Osteocyte (in vitro differentiated cells): ENCODE measurements at regions not wholly inside any gene's neighbourhood (a gene's known extent, or its start where the extent isn't known, plus 50 kb on each side); places are given as distances from the start of the nearest gene placed in this dataset.

Experiments
- DNase-seq: peaks from one replicate; pipeline ENCODE4 v3.0.0; 2021; ENCODE audit warnings: mixed read lengths; ENCODE audit not compliant: unreplicated experiment; ENCODE audit errors: extremely low spot score
- H3K27ac Mint-ChIP-seq: one replicate; pipeline ENCODE4 v1.8.0; 2021; ENCODE audit warnings: mild to moderate bottlenecking, mixed read lengths; ENCODE audit not compliant: unreplicated experiment
- H3K27me3 Mint-ChIP-seq: one replicate; pipeline ENCODE4 v1.8.0; 2021; ENCODE audit warnings: mixed read lengths; ENCODE audit not compliant: unreplicated experiment
- H3K36me3 Mint-ChIP-seq: one replicate; pipeline ENCODE4 v1.8.0; 2021; ENCODE audit warnings: mixed read lengths; ENCODE audit not compliant: unreplicated experiment
- H3K4me1 Mint-ChIP-seq: one replicate; pipeline ENCODE4 v1.8.0; 2021; ENCODE audit warnings: mixed read lengths; ENCODE audit not compliant: unreplicated experiment
- H3K4me3 Mint-ChIP-seq: one replicate; pipeline ENCODE4 v1.8.0; 2021; ENCODE audit warnings: mild to moderate bottlenecking, moderate library complexity, mixed read lengths; ENCODE audit not compliant: unreplicated experiment
- H3K9me3 Mint-ChIP-seq: one replicate; pipeline ENCODE4 v1.8.0; 2021; ENCODE audit warnings: mixed read lengths; ENCODE audit not compliant: unreplicated experiment
- CTCF ChIP-seq: fragments of 200-600 bp; sonication (generic); IDR thresholded peaks from 2 replicates; pipeline ENCODE4 v1.5.0; 2021; ENCODE audit warnings: antibody characterized with exemption, mild to moderate bottlenecking, moderate library complexity

- DNase-seq = peak; percentile 34
- Mint-ChIP-seq H3K27me3 (no peaks in the 10 kb centered on the region), H3K4me3 (no peak overlapping the region), H3K9me3 (no peaks in the 10 kb centered on the region), H3K27ac (no peak overlapping the region), H3K36me3 (no peaks in the 10 kb centered on the region), H3K4me1 (peaks cover 35% of the 10 kb centered on the region)
- no peak for TF ChIP-seq CTCF
These were observed 253.8 kb downstream of the ENC1 start for GRCh38 chr5:74386571-74387334.

GRCh38 chr5:74384851-74385250 is 255.7 kb downstream of the ENC1 start:
- Mint-ChIP-seq H3K4me1 (peaks cover 31% of the 10 kb centered on the region), H3K36me3 (no peaks in the 10 kb centered on the region), H3K27me3 (no peaks in the 10 kb centered on the region), H3K4me3 (no peak overlapping the region), H3K27ac (no peak overlapping the region), H3K9me3 (no peaks in the 10 kb centered on the region)
- DNase-seq = no peak
- no peak for TF ChIP-seq CTCF

DNA sequence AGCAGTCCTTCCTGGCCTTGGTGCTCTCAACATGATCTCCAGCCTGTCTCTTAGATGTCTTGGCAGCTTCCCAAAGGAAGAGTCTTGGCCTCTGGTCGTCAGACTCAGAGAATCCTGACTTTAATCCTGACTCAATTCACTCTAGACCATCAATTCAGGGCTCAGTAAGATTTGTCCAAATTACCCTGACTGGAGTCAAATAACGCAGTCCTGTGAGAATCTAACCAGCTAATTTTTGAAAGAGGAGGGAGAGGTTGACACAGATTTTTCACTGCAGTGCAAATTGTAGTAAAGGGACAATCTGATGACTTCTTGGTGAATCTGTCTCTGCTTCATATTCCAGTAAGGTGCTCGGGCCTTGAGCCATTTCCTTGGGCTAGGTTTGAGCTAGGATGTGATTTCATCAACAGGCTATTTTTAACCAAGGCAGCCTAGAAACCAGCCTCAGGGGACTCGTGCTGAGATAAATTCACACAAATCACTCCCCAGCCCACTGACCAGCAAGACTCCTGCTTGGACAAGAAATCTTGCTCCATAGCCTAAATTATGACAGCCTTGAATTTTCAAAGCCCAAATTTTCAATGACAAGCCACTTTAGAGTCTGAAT is 257.4 kb downstream of the ENC1 start:
- H3K27ac Mint-ChIP-seq = peak overlapping the region; percentile 43
- DNase-seq = peak; percentile 42
- no peaks in the 10 kb centered on the region for H3K9me3 Mint-ChIP-seq
- H3K4me3 Mint-ChIP-seq = no peak overlapping the region
- no peaks in the 10 kb centered on the region for H3K36me3 Mint-ChIP-seq
- TF ChIP-seq CTCF = no peak
- H3K27me3 Mint-ChIP-seq = no peaks in the 10 kb centered on the region
- peaks cover 31% of the 10 kb centered on the region for H3K4me1 Mint-ChIP-seq

GRCh38 chr5:74382123-74382855 is 258.2 kb downstream of the ENC1 start:
- no peak overlapping the region for H3K27ac Mint-ChIP-seq
- no peak for TF ChIP-seq CTCF

DNA sequence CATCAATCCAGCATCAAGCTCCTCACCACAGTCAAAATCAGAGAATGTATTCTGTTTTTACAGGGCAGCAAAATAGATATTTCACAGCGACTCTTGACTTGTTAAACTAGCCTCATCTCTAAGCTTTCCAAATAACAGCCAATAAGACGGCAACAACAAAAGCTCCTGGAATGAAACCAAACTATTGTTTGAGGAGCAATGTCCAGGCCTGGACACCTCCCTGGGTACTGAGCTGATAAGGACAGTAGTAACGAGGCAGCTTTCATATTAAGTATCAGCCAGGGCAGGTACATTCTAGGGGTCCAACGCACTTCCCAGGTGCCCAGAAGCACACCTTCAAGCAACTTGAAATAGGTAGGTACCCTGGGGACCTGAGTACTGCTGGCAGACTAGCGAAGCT is 260.3 kb downstream of the ENC1 start:
- no peak overlapping the region for H3K4me3 Mint-ChIP-seq
- H3K9me3 Mint-ChIP-seq = no peaks in the 10 kb centered on the region
- TF ChIP-seq CTCF = no peak
- no peaks in the 10 kb centered on the region for H3K27me3 Mint-ChIP-seq
- peak; percentile 49 for DNase-seq
- peaks cover 29% of the 10 kb centered on the region for H3K4me1 Mint-ChIP-seq
- H3K27ac Mint-ChIP-seq = no peak overlapping the region
- H3K36me3 Mint-ChIP-seq = no peaks in the 10 kb centered on the region

More at GRCh38 chr5:74382123-74382855, 258.2 kb downstream of the ENC1 start:
- Mint-ChIP-seq H3K4me3 (no peak overlapping the region), H3K9me3 (no peaks in the 10 kb centered on the region), H3K27me3 (no peaks in the 10 kb centered on the region), H3K36me3 (no peaks in the 10 kb centered on the region), H3K4me1 (peaks cover 31% of the 10 kb centered on the region)
- peak; percentile 0 for DNase-seq
